Body of pancreas (tissue), 4 donors: ENCODE measurements at regions not wholly inside any gene's neighbourhood (a gene's known extent, or its start where the extent isn't known, plus 50 kb on each side); places are given as distances from the start of the nearest gene placed in this dataset.

Experiments used
- ATAC-seq: fragments of 150-250 bp; one replicate; pipeline ENCODE4 v1.9.1; 2016
- DNase-seq, 4 donors: peaks; one replicate each; pipeline ENCODE4 v3.0.0-alpha.2; 2019
- H3K27ac ChIP-seq, 4 donors: fragments of 200-600 bp; sonication (generic); 1 replicate in 3 of 4; 2 replicates in 1 of 4; pipeline versions ENCODE4 v1.5.1 to v1.6.1; 2016 to 2019; ENCODE audit warnings: mild to moderate bottlenecking in 1 of 4, mixed read lengths in 1 of 4, moderate library complexity in 1 of 4
- H3K27me3 ChIP-seq, 2 donors: fragments of 200-600 bp; sonication (generic); one replicate each; pipeline ENCODE4 v1.6.0; 2016; ENCODE audit warnings: mild to moderate bottlenecking in 1 of 2
- H3K36me3 ChIP-seq, 2 donors: fragments of 200-600 bp; sonication (generic); replicated peaks in 1 of 2; 2 replicates each; pipeline ENCODE4 v1.5.1; 2016; ENCODE audit warnings: low read depth in 2 of 2; ENCODE audit not compliant: insufficient read depth in 1 of 2
- H3K4me1 ChIP-seq: fragments of 200-600 bp; sonication (generic); one replicate; pipeline ENCODE4 v1.6.0; 2016
- H3K4me3 ChIP-seq, 2 donors: fragments of 200-600 bp; sonication (generic); 1 replicate in 1 of 2; 2 replicates in 1 of 2; pipeline ENCODE4 v1.5.1; 2016 to 2019
- H3K9me3 ChIP-seq, 3 donors: fragments of 200-600 bp; sonication (generic); 1 replicate in 2 of 3; 2 replicates in 1 of 3; pipeline ENCODE4 v1.5.1; 2016
- POLR2A ChIP-seq, 3 donors: fragments of 450-650 bp; IDR thresholded peaks; one replicate each; pipeline ENCODE4 v1.6.1; 2016; ENCODE audit warnings: antibody characterized with exemption in 3 of 3, mild to moderate bottlenecking in 2 of 3
- WGBS, 2 donors: methylation state at CpG; one replicate each; pipeline ENCODE4 v1.1.5; 2017; 5-methylcytosine and 5-hydroxymethylcytosine counted together
- intact Hi-C: fragments of 100-400 bp; cut with DNase I; formaldehyde crosslinking; loops from one replicate; pipeline ENCODE4 v1.15.1; 2023
- TF ChIP-seq, protein P1 (sequence below), 7 experiments: fragments of 450-650 bp in 4 of 7; fragments of 200-600 bp in 3 of 7; sonication (generic) in 3 of 7; IDR thresholded peaks; one replicate each; pipeline ENCODE4 v1.5.1; 2016 to 2019; ENCODE audit warnings: antibody characterized with exemption in 7 of 7

DNA sequence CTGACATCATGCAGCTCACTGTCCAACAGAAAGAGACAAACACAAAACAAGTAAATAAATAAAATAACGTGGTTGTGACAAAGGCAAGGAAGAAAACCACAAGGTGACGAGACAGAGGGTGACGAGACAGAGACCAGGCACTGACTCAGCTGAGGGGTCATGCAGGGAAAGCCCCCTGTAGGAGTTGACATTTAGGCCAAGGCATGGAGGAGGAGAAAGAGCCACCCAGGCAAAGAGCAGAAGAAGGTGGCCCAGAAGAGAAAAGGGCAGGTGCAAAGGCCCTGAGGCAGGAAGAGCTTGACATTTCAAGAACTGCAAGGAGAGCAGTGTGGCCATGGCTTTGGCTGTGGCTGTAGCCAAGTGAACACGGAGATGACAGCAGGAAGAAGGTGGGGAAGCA, 65.1 kb upstream of the ID3 start:
- ATAC-seq (no peak), DNase-seq (no peak)
- intact Hi-C loops: no loop called here
- no peaks in the 10 kb centered on the region for H3K9me3 ChIP-seq
- TF ChIP-seq, protein P1, sequence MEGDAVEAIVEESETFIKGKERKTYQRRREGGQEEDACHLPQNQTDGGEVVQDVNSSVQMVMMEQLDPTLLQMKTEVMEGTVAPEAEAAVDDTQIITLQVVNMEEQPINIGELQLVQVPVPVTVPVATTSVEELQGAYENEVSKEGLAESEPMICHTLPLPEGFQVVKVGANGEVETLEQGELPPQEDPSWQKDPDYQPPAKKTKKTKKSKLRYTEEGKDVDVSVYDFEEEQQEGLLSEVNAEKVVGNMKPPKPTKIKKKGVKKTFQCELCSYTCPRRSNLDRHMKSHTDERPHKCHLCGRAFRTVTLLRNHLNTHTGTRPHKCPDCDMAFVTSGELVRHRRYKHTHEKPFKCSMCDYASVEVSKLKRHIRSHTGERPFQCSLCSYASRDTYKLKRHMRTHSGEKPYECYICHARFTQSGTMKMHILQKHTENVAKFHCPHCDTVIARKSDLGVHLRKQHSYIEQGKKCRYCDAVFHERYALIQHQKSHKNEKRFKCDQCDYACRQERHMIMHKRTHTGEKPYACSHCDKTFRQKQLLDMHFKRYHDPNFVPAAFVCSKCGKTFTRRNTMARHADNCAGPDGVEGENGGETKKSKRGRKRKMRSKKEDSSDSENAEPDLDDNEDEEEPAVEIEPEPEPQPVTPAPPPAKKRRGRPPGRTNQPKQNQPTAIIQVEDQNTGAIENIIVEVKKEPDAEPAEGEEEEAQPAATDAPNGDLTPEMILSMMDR (IDR thresholded peaks at IDR 0.05): no peak
- no peak for TF ChIP-seq POLR2A (IDR thresholded peaks at IDR 0.05)
- no peaks in the 10 kb centered on the region for H3K27me3 ChIP-seq
- no peak overlapping the region for H3K27ac ChIP-seq
- H3K4me1 ChIP-seq: peaks cover 20% of the 10 kb centered on the region
- WGBS, 2 donors: 76 to 77% methylated on average over 4 of the region's 4 CpGs
- no peaks in the 10 kb centered on the region for H3K36me3 ChIP-seq
- H3K4me3 ChIP-seq: no peak overlapping the region

DNA sequence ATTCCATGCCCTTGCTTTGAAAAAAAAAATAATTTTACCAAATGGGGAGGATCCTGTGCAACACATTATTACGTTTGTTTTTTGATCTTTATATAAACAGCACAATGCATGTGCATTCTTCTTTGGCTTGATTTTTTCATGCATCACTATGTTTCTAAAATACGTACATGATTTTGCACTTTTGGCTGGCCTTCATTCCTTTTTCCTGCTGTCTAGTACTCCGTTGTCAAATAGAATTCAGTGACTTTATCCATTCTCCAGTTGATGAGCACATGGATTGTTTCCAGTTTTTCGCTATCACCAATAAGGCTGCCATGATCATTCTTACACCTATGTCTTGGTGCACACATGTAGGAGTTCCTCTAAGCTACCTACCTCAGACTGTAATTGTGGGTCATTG, 63.0 kb upstream of the ID3 start:
- Histone ChIP-seq H3K36me3 (no peaks in the 10 kb centered on the region), H3K9me3 (no peaks in the 10 kb centered on the region), H3K4me1 (peaks cover 15% of the 10 kb centered on the region), H3K27me3 (no peaks in the 10 kb centered on the region), H3K4me3 (no peak overlapping the region), H3K27ac (no peak overlapping the region)
- TF ChIP-seq POLR2A (IDR thresholded peaks at IDR 0.05): no peak
- TF ChIP-seq, protein P1 (IDR thresholded peaks at IDR 0.05): no peak
- no peak for DNase-seq
- 96 to 97% methylated on average over 4 of the region's 4 CpGs for WGBS, 2 donors
- intact Hi-C loops: no loop called here
- ATAC-seq: no peak

DNA sequence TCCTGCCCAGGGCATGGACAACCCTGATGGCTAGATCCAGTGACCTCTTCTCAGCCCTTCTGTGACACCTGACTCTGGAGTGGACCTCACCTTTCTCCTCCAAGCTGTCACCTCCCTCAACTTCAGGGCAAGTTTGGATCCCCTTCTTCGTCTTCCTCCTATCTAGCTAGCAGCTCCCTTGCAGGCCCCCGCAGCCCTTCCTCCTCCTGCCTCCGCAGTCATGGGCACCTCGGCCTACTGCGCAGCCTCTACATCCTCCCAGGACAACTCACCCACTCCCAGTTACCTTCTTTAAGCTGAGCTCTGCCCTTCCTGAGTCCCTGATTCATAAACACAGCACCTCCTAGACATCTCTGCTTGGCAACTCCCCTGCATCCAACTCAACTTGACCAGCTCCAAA, 61.3 kb upstream of the ID3 start:
- WGBS, 2 donors: 88 to 91% methylated on average over 5 of the region's 5 CpGs
- Histone ChIP-seq H3K4me3 (no peak overlapping the region), H3K36me3 (no peaks in the 10 kb centered on the region), H3K4me1 (peaks cover 7% of the 10 kb centered on the region), H3K9me3 (no peaks in the 10 kb centered on the region), H3K27me3 (no peaks in the 10 kb centered on the region), H3K27ac (no peak overlapping the region)
- no peak for ATAC-seq
- no peak for DNase-seq
- TF ChIP-seq, protein P1 (IDR thresholded peaks at IDR 0.05): no peak
- intact Hi-C loops: no loop called here

DNA sequence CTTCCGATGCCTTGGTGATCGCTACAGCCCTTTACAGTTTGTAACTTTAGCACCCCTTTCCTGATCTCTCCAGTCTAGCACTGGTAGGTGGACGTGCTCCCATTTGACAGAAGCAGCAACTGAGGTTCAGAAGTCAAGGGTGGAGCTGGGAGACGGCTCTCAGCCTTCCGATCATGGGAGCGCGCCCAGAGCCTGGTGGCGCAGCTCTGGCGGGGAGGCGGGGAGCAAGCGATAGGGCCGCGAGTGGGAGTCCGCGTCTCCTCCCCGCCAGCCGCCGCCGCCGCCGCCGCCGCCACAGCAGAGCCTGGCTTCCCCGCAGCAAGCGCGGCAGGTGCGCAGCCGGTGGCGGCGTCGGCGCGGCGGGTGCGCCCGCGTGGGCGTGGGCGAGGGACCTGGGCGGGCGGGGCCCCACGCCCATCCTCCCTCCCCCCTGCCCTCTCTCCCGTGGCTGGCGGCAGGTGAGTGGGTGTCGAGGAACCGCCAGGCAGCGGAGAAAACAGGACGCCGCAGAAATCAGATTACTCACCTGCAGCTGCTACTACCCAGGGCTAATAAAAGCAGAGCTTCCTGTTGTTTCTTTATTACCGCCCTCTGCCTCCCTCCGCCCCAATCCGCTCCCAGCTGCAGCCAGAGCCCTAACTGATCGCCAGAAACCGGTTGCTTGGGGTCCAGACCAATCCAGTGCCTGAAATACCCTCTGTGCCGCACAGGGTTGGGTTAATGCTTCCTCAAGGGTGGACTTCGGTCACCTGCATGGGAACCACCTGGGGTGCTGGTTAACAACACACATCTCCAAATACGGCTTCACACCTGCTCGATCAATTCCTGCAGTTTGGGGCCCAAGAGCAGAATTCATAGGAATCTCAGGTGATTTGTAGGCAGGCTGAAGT, 60.2 kb upstream of the ID3 start:
- DNase-seq: peak; percentile 62 to 75 (median 70)
- peaks cover 7% of the 10 kb centered on the region for H3K4me1 ChIP-seq
- peak overlapping the region in 2 of 4 donors; percentile 5 to 46 for H3K27ac ChIP-seq
- no peaks in the 10 kb centered on the region for H3K27me3 ChIP-seq
- peak; percentile 88 for ATAC-seq
- no peaks in the 10 kb centered on the region for H3K36me3 ChIP-seq
- H3K4me3 ChIP-seq: no peak overlapping the region
- no peaks in the 10 kb centered on the region for H3K9me3 ChIP-seq
- intact Hi-C loops: no loop called here
- WGBS, 2 donors: 4 to 27% methylated on average over 11 to 58 of the region's 58 CpGs
- TF ChIP-seq POLR2A (IDR thresholded peaks at IDR 0.05): peak; percentile 44 to 61 (median 54)
- TF ChIP-seq, protein P1 (IDR thresholded peaks at IDR 0.05): peak in 1 of 7 experiments; percentile 0
